HG02763 (cell line): ENCODE measurements at regions not wholly inside any gene's neighbourhood (a gene's known extent, or its start where the extent isn't known, plus 50 kb on each side); places are given as distances from the start of the nearest gene placed in this dataset.

ENCODE experiments used
- ATAC-seq: cut with Tn5 transposase; IDR thresholded peaks from one replicate; pipeline ENCODE4 v1.9.1; 2021; ENCODE audit warnings: mild to moderate bottlenecking, moderate library complexity; ENCODE audit not compliant: unreplicated experiment

DNA sequence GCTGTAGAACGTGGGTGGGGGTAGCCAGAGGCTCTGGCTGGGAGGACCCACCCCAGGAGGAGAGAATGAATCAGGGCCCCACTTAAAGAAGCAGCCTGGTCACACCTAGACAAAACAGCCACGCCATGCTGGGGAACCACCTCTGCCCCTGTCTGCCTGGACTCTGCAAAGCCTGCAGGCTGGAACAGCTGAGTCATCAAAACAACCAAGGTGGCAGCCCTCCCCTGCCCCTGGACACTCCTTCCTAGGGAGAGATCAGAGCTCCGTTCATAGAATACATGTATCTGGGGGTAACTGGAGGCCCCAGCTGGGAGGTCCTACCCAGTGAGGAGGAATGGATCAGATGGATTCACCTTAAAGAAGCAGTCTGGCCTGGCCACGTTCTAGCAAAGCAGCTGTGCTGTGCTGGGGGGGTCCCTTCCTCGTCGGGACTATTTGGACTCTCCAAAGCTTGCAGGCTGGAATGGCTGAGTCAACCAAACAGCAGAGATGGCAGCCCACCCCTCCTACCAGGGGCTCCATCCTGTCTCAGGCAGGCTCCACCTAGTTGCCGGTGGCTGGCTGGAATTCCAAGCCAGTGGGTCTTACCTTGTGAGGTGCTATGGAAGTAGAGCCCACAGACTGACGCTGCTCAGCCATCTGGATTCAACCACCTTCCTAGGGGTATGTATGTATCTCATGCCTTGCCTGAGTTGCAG lies 50.5 kb upstream of the NT5C1B start:
- ATAC-seq: no peak
